Esophagus muscularis mucosa (tissue), 4 donors: ENCODE measurements at regions not wholly inside any gene's neighbourhood (a gene's known extent, or its start where the extent isn't known, plus 50 kb on each side); places are given as distances from the start of the nearest gene placed in this dataset.

Experiments
- DNase-seq: peaks from one replicate; pipeline ENCODE4 v3.0.0-alpha.2; 2017; ENCODE audit errors: extremely low spot score
- H3K27ac ChIP-seq, 4 donors: fragments of 200-600 bp; sonication (generic); replicated peaks in 1 of 4; 1 replicate in 3 of 4; 2 replicates in 1 of 4; pipeline ENCODE4 v1.5.1; 2016 to 2019; ENCODE audit warnings: mild to moderate bottlenecking in 1 of 4
- H3K27me3 ChIP-seq, 4 donors: fragments of 200-600 bp; sonication (generic); one replicate each; pipeline versions ENCODE4 v1.5.1 to v1.6.0; 2016 to 2019
- H3K36me3 ChIP-seq, 4 donors: fragments of 200-600 bp; sonication (generic); one replicate each; pipeline ENCODE4 v1.5.1; 2016 to 2019
- H3K4me1 ChIP-seq, 4 donors: fragments of 200-600 bp; sonication (generic); one replicate each; pipeline ENCODE4 v1.5.1; 2016 to 2019
- H3K4me3 ChIP-seq, 4 donors: fragments of 200-600 bp; sonication (generic); 1 replicate in 2 of 4; 2 replicates in 2 of 4; pipeline ENCODE4 v1.5.1; 2016 to 2019; ENCODE audit warnings: mild to moderate bottlenecking in 4 of 4, moderate library complexity in 1 of 4
- H3K9me3 ChIP-seq, 4 donors: fragments of 200-600 bp; sonication (generic); 1 replicate in 3 of 4; 2 replicates in 1 of 4; pipeline ENCODE4 v1.5.1; 2016 to 2019
- CTCF ChIP-seq, 3 experiments: fragments of 200-600 bp in 2 of 3; fragments of 450-650 bp in 1 of 3; sonication (generic) in 2 of 3; IDR thresholded peaks; one replicate each; pipeline ENCODE4 v1.5.1; 2017 to 2019; ENCODE audit warnings: antibody characterized with exemption in 3 of 3, mild to moderate bottlenecking in 2 of 3, moderate library complexity in 1 of 3
- EP300 ChIP-seq: sonication (generic); formaldehyde crosslinking; IDR thresholded peaks from one replicate; pipeline ENCODE4 v1.6.1; 2017; ENCODE audit warnings: antibody characterized with exemption
- POLR2A ChIP-seq: fragments of 450-650 bp; IDR thresholded peaks from one replicate; pipeline ENCODE4 v1.6.1; 2017; ENCODE audit warnings: antibody characterized with exemption, moderate library complexity, mild to moderate bottlenecking, low read depth
- POLR2AphosphoS5 ChIP-seq, 2 donors: sonication (generic); formaldehyde crosslinking; IDR thresholded peaks; one replicate each; pipeline ENCODE4 v1.6.1; 2017; ENCODE audit warnings: antibody characterized with exemption in 2 of 2
- WGBS: methylation state at CpG from one replicate; pipeline ENCODE4 v1.1.5; 2018; 5-methylcytosine and 5-hydroxymethylcytosine counted together
- intact Hi-C: fragments of 100-400 bp; cut with DNase I; formaldehyde crosslinking; loops from one replicate; pipeline ENCODE4 v1.15.1; 2023

DNA sequence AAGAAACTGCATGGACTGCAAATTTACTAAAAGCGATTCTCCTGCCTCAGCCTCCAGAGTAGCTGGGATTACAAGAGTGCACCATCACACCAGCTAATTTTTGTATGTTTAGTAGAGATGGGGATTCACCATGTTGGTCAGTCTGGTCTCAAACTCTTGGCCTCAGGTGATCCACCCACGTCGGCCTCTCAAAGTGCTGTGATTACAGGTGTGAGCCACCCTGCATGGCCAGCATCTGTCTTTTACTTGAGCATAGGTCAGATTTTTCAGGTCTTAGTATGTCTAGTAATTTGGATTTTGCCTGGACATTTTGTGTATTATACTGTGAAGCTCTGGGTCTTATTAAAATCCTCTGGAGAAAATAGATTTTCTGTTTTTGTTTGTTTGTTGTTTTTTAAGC lies 277.8 kb upstream of the VLDLR start:
- intact Hi-C loops: no loop called here
- H3K36me3 ChIP-seq: no peaks in the 10 kb centered on the region
- DNase-seq: peak; percentile 12
- peaks cover 0 to 9% (median 2%) of the 10 kb centered on the region in 4 donors for H3K9me3 ChIP-seq
- H3K27me3 ChIP-seq: no peaks in the 10 kb centered on the region
- TF ChIP-seq POLR2AphosphoS5 (IDR thresholded peaks at IDR 0.05) (no peak), CTCF (IDR thresholded peaks at IDR 0.05) (no peak), EP300 (no peak), POLR2A (no peak)
- WGBS: 87% methylated on average over 3 of the region's 3 CpGs
- no peak overlapping the region for H3K4me3 ChIP-seq
- H3K4me1 ChIP-seq: peaks cover 0 to 16% (median 7%) of the 10 kb centered on the region in 4 donors
- no peak overlapping the region for H3K27ac ChIP-seq

GRCh38 chr9:2344436-2344835 lies 277.2 kb upstream of the VLDLR start:
- Histone ChIP-seq H3K4me1 (peaks cover 0 to 11% (median 7%) of the 10 kb centered on the region in 4 donors), H3K9me3 (peaks cover 0 to 10% (median 4%) of the 10 kb centered on the region in 4 donors), H3K36me3 (no peaks in the 10 kb centered on the region), H3K4me3 (no peak overlapping the region), H3K27ac (no peak overlapping the region), H3K27me3 (no peaks in the 10 kb centered on the region)
- intact Hi-C loops: no loop called here
- TF ChIP-seq CTCF (IDR thresholded peaks at IDR 0.05): no peak
- no peak for TF ChIP-seq POLR2AphosphoS5 (IDR thresholded peaks at IDR 0.05)
- TF ChIP-seq POLR2A: no peak
- TF ChIP-seq EP300: no peak
- 87% methylated on average over 2 of the region's 2 CpGs for WGBS
- peak; percentile 12 for DNase-seq

- no peaks in the 10 kb centered on the region for H3K27me3 ChIP-seq
- peak; percentile 29 for DNase-seq
- WGBS: 83% methylated on average over 4 of the region's 4 CpGs
- intact Hi-C loops: no loop called here
- H3K36me3 ChIP-seq: no peaks in the 10 kb centered on the region
- TF ChIP-seq POLR2AphosphoS5 (IDR thresholded peaks at IDR 0.05) (no peak), POLR2A (no peak), EP300 (no peak), CTCF (IDR thresholded peaks at IDR 0.05) (no peak)
- no peak overlapping the region for H3K4me3 ChIP-seq
- no peak overlapping the region for H3K27ac ChIP-seq
- H3K4me1 ChIP-seq: peaks cover 0 to 8% (median 5%) of the 10 kb centered on the region in 4 donors
- peaks cover 0 to 10% (median 4%) of the 10 kb centered on the region in 4 donors for H3K9me3 ChIP-seq
Measured at GRCh38 chr9:2345013-2345412, 276.6 kb upstream of the VLDLR start.

DNA sequence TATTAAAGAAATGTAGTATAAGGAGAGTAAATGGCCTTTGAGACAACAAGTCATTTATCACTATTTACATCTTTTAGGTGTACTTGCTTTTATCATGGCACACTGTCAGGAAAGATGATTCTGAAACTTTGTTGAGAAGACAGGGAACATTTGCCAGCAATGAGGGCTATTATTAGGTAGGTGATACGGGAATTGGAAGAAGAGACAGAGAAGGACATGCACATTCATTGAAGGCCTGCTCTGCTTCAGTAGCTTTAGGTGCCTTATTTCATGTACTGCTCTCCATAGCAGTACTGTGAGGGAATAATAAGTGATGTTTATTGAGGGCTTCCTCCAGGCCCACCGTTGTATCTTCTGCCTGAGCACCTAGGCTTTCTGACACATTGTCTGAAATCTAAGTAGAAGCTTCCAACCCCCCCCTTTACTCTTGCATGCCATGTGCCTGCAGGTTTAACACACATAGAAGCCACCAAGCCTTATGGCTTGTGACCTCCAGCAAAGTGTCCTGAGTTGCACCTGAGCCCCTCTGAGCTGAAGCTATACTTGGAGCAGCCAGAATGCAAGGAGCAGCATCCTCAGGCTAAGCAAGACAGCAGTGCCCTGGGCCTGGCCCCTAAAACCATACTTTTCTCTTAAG lies 275.2 kb upstream of the VLDLR start:
- H3K27me3 ChIP-seq: no peaks in the 10 kb centered on the region
- H3K36me3 ChIP-seq: no peaks in the 10 kb centered on the region
- peaks cover 0 to 10% (median 4%) of the 10 kb centered on the region in 4 donors for H3K9me3 ChIP-seq
- intact Hi-C loops: no loop called here
- TF ChIP-seq EP300 (no peak), POLR2A (no peak), POLR2AphosphoS5 (IDR thresholded peaks at IDR 0.05) (no peak), CTCF (IDR thresholded peaks at IDR 0.05) (no peak)
- 77% methylated on average over 2 of the region's 2 CpGs for WGBS
- H3K27ac ChIP-seq: peak overlapping the region in 1 of 4 donors; percentile 6
- H3K4me3 ChIP-seq: no peak overlapping the region
- peak; percentile 64 for DNase-seq
- H3K4me1 ChIP-seq: peaks cover 0 to 4% (median 0%) of the 10 kb centered on the region in 4 donors

DNA sequence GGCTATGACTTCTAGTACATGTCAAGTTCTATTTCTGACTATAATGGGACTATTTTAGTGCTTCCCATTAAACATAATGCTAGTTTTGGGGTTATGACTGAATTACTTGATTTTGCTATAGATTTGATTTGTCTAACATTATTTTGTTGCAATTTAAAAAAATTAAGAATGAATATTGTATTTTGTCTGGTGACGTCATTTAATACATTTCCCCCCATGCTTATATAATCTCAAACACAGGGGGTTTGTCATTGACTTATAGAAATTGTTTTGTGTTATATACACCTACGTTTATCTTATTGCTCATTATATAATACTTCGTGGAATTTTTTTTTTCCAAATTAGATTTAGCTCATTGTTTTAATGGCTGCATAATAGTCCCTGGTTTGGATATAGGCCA lies 270.3 kb upstream of the VLDLR start:
- H3K4me1 ChIP-seq: peaks cover 0 to 4% (median 0%) of the 10 kb centered on the region in 4 donors
- 87% methylated on average over 3 of the region's 3 CpGs for WGBS
- no peak overlapping the region for H3K4me3 ChIP-seq
- peaks cover 0 to 10% (median 4%) of the 10 kb centered on the region in 4 donors for H3K9me3 ChIP-seq
- intact Hi-C loops: no loop called here
- no peaks in the 10 kb centered on the region for H3K27me3 ChIP-seq
- H3K36me3 ChIP-seq: no peaks in the 10 kb centered on the region
- no peak for TF ChIP-seq EP300
- H3K27ac ChIP-seq: no peak overlapping the region
- DNase-seq: no peak
